ENCODE measurements at regions not wholly inside any gene's neighbourhood (a gene's known extent, or its start where the extent isn't known, plus 50 kb on each side); places are given as distances from the start of the nearest gene placed in this dataset.

- TF ChIP-seq CTCF (IDR thresholded peaks at IDR 0.05) (no peak), POLR2AphosphoS5 (IDR thresholded peaks at IDR 0.05) (no peak), POLR2A (IDR thresholded peaks at IDR 0.05) (no peak)
Measured at GRCh38 chrX:13404364-13404763, 84.5 kb upstream of the ATXN3L start.
